IMR-90 (cell line): ENCODE measurements at regions not wholly inside any gene's neighbourhood (a gene's known extent, or its start where the extent isn't known, plus 50 kb on each side); places are given as distances from the start of the nearest gene placed in this dataset.

ENCODE experiments used
- ATAC-seq: fragments of 200-7000 bp; cut with Tn5 transposase; 2 replicates; pipeline ENCODE4 v1.9.1; 2020; ENCODE audit warnings: low read depth, mild to moderate bottlenecking, moderate library complexity
- BruUV-seq: library from RNA; stranded (reverse); fragments of 400-500 nt; replicated peaks from 2 replicates; lab custom pipeline; 2021; lab: Mats Ljungman, UMichigan
- CTCF ChIA-PET: fragments of 300-600 bp; formaldehyde crosslinking; extraction: SDS; loops from one replicate; lab custom pipeline; 2021; ENCODE audit warnings: antibody characterized with exemption; lab: Yijun Ruan, JAX
- POLR2A ChIA-PET: fragments of 300-600 bp; sonication (Branson Sonifier 250); formaldehyde crosslinking; loops from one replicate; lab custom pipeline; 2022; ENCODE audit warnings: antibody characterized with exemption; ENCODE audit not compliant: unreplicated experiment; lab: Charles Lee
- DNase-seq: peaks from one replicate; pipeline ENCODE4 v3.0.0; 2013
- H2AFZ ChIP-seq: replicated peaks from 2 replicates; pipeline ENCODE3; 2013; ENCODE audit warnings: low read length, mild to moderate bottlenecking; ENCODE audit not compliant: poor library complexity
- H2AK5ac ChIP-seq: 2 replicates; pipeline ENCODE4 v1.6.1; 2013; ENCODE audit warnings: low read depth, low read length, inconsistent platforms
- H2AK9ac ChIP-seq: replicated peaks from 2 replicates; pipeline ENCODE3; 2013; ENCODE audit warnings: mild to moderate bottlenecking, low read depth, low read length, moderate library complexity; ENCODE audit not compliant: poor library complexity
- H2BK120ac ChIP-seq: 2 replicates; pipeline ENCODE4 v1.6.1; 2013; ENCODE audit warnings: low read depth, low read length, inconsistent platforms
- H2BK15ac ChIP-seq: 3 replicates; pipeline ENCODE4 v1.6.1; 2013; ENCODE audit warnings: low read depth, low read length, inconsistent platforms
- H2BK20ac ChIP-seq: 2 replicates; pipeline ENCODE4 v1.6.1; 2013; ENCODE audit warnings: low read depth, mild to moderate bottlenecking, inconsistent platforms, low read length, moderate library complexity
- H2BK5ac ChIP-seq: 2 replicates; pipeline ENCODE4 v1.6.1; 2013; ENCODE audit warnings: mild to moderate bottlenecking, low read depth, low read length, inconsistent platforms; ENCODE audit not compliant: poor library complexity, severe bottlenecking
- H3K14ac ChIP-seq: replicated peaks from 2 replicates; pipeline ENCODE4 v1.6.1; 2013; ENCODE audit warnings: low read depth, low read length, inconsistent platforms
- H3K18ac ChIP-seq: 2 replicates; pipeline ENCODE4 v1.6.1; 2013; ENCODE audit warnings: low read depth, low read length, control low read depth
- H3K23ac ChIP-seq: 2 replicates; pipeline ENCODE4 v1.6.1; 2013; ENCODE audit warnings: low read depth, low read length, inconsistent platforms
- H3K27ac ChIP-seq: 2 replicates; pipeline ENCODE4 v1.5.1; 2013; ENCODE audit warnings: mild to moderate bottlenecking, control low read depth, low read length; ENCODE audit not compliant: insufficient read depth
- H3K27me3 ChIP-seq: 2 replicates; pipeline ENCODE4 v1.6.1; 2013; ENCODE audit warnings: low read length; ENCODE audit not compliant: control insufficient read depth, insufficient read depth
- H3K36me3 ChIP-seq: 2 replicates; pipeline ENCODE4 v1.6.1; 2013; ENCODE audit warnings: low read length, mixed read lengths; ENCODE audit not compliant: control insufficient read depth, insufficient read depth
- H3K4ac ChIP-seq: 2 replicates; pipeline ENCODE4 v1.6.1; 2013; ENCODE audit warnings: low read depth, low read length, inconsistent platforms
- H3K4me1 ChIP-seq: 2 replicates; pipeline ENCODE4 v1.6.1; 2013; ENCODE audit warnings: low read length, mixed read lengths; ENCODE audit not compliant: control insufficient read depth, insufficient read depth
- H3K4me2 ChIP-seq: 2 replicates; pipeline ENCODE4 v1.6.1; 2013; ENCODE audit warnings: low read depth, mild to moderate bottlenecking, control low read depth, low read length, moderate library complexity
- H3K4me3 ChIP-seq: 2 replicates; pipeline ENCODE4 v1.5.1; 2013; ENCODE audit warnings: low read depth, mild to moderate bottlenecking, control low read depth, low read length, moderate library complexity; ENCODE audit not compliant: insufficient read depth
- H3K56ac ChIP-seq: 2 replicates; pipeline ENCODE4 v1.6.1; 2013; ENCODE audit warnings: low read length, inconsistent platforms; ENCODE audit not compliant: insufficient read depth; ENCODE audit errors: extremely low read depth
- H3K79me1 ChIP-seq, 2 experiments: 2 replicates each; pipeline ENCODE4 v1.6.1; 2013; ENCODE audit warnings: low read length in 2 of 2, inconsistent platforms in 1 of 2, low read depth in 1 of 2
- H3K9ac ChIP-seq: 2 replicates; pipeline ENCODE4 v1.6.1; 2013; ENCODE audit warnings: low read depth, low read length, control low read depth
- H3K9me1 ChIP-seq: 2 replicates; pipeline ENCODE4 v1.6.1; 2013; ENCODE audit warnings: low read length, inconsistent platforms; ENCODE audit not compliant: insufficient read depth
- H3K9me3 ChIP-seq: 2 replicates; pipeline ENCODE4 v1.6.1; 2013; ENCODE audit warnings: low read length; ENCODE audit not compliant: control insufficient read depth, insufficient read depth
- H4K20me1 ChIP-seq: 2 replicates; pipeline ENCODE4 v1.6.1; 2013; ENCODE audit warnings: low read length, inconsistent platforms; ENCODE audit not compliant: insufficient read depth
- H4K5ac ChIP-seq: 2 replicates; pipeline ENCODE4 v1.6.1; 2013; ENCODE audit warnings: mild to moderate bottlenecking, low read depth, low read length, control low read depth
- H4K8ac ChIP-seq, 2 experiments: 2 replicates each; pipeline ENCODE4 v1.6.1; 2013; ENCODE audit warnings: low read depth in 2 of 2, low read length in 2 of 2, control low read depth in 1 of 2, inconsistent platforms in 1 of 2
- H4K91ac ChIP-seq: 2 replicates; pipeline ENCODE4 v1.6.1; 2013; ENCODE audit warnings: low read depth, low read length, inconsistent platforms; ENCODE audit not compliant: insufficient read depth
- BHLHE40 ChIP-seq: fragments of 150-350 bp; IDR thresholded peaks from 2 replicates; pipeline ENCODE4 v1.6.1; 2016; ENCODE audit warnings: mild to moderate bottlenecking, low read depth, low read length
- CEBPB ChIP-seq: IDR thresholded peaks from 2 replicates; pipeline ENCODE4 v1.6.1; 2012; ENCODE audit warnings: low read depth, low read length, improper control_type of control experiment
- CHD1 ChIP-seq: IDR thresholded peaks from 2 replicates; pipeline ENCODE4 v1.6.1; 2012; ENCODE audit warnings: low read depth, low read length, improper control_type of control experiment
- CTCF ChIP-seq: conservative IDR thresholded peaks from 2 replicates; pipeline ENCODE4 v1.5.1; 2012; ENCODE audit warnings: mild to moderate bottlenecking, low read depth, low read length, improper control_type of control experiment
- ELK1 ChIP-seq: fragments of 150-350 bp; IDR thresholded peaks from 2 replicates; pipeline ENCODE4 v1.6.1; 2016; ENCODE audit warnings: low read depth, mild to moderate bottlenecking, low read length, moderate library complexity, borderline replicate concordance
- FOS ChIP-seq: fragments of 150-350 bp; IDR thresholded peaks from 2 replicates; pipeline ENCODE4 v1.6.1; 2016; ENCODE audit warnings: low read depth, low read length
- MAFK ChIP-seq: IDR thresholded peaks from 2 replicates; pipeline ENCODE4 v1.6.1; 2012; ENCODE audit warnings: low read depth, low read length, improper control_type of control experiment
- MAZ ChIP-seq: IDR thresholded peaks from 2 replicates; pipeline ENCODE4 v1.6.1; 2012; ENCODE audit warnings: low read depth, mild to moderate bottlenecking, low read length, improper control_type of control experiment, moderate library complexity, borderline replicate concordance
- MXI1 ChIP-seq: IDR thresholded peaks from 2 replicates; pipeline ENCODE4 v1.6.1; 2012; ENCODE audit warnings: low read depth, mild to moderate bottlenecking, low read length, moderate library complexity, borderline replicate concordance
- NFE2L2 ChIP-seq: fragments of 150-350 bp; IDR thresholded peaks from 2 replicates; pipeline ENCODE4 v1.6.1; 2016; ENCODE audit warnings: low read depth, mild to moderate bottlenecking, low read length
- POLR2A ChIP-seq: IDR thresholded peaks from 2 replicates; pipeline ENCODE4 v1.6.1; 2012; ENCODE audit warnings: mild to moderate bottlenecking, low read depth, low read length
- RAD21 ChIP-seq: IDR thresholded peaks from 2 replicates; pipeline ENCODE4 v1.6.1; 2012; ENCODE audit warnings: low read length, improper control_type of control experiment
- RCOR1 ChIP-seq: IDR thresholded peaks from 2 replicates; pipeline ENCODE4 v1.6.1; 2012; ENCODE audit warnings: mild to moderate bottlenecking, low read length, improper control_type of control experiment; ENCODE audit not compliant: insufficient replicate concordance
- RFX5 ChIP-seq: IDR thresholded peaks from 2 replicates; pipeline ENCODE4 v1.8.0; 2012; ENCODE audit warnings: low read depth, mild to moderate bottlenecking, low read length, moderate library complexity
- SMC3 ChIP-seq: fragments of 150-350 bp; IDR thresholded peaks from 2 replicates; pipeline ENCODE4 v1.6.1; 2016; ENCODE audit warnings: low read depth, mild to moderate bottlenecking, antibody characterized with exemption, low read length, moderate library complexity
- USF2 ChIP-seq: fragments of 150-350 bp; IDR thresholded peaks from 2 replicates; pipeline ENCODE4 v1.6.1; 2017; ENCODE audit warnings: mild to moderate bottlenecking, antibody characterized with exemption, low read length, low read depth
- WGBS, 2 experiments: methylation state at CpG; one replicate each; pipeline versions ENCODE4 v1.1.5 to v1.1.7; 2013; ENCODE audit warnings: missing lambda C conversion rate in 2 of 2; ENCODE audit not compliant: insufficient read length in 1 of 2; ENCODE audit errors: extremely low coverage in 2 of 2; 5-methylcytosine and 5-hydroxymethylcytosine counted together
- dilution Hi-C: fragments of 300-500 bp; cut with HindIII; formaldehyde crosslinking; loops from one replicate; pipeline ENCODE4 v1.14.3; 2018; ENCODE audit warnings: low sequenced_read_pairs; ENCODE audit not compliant: unreplicated experiment
- in situ Hi-C: fragments of 300-500 bp; cut with MboI; formaldehyde crosslinking; loops from 3 replicates; pipeline ENCODE4 v1.14.3; 2019; ENCODE audit warnings: low sequenced_read_pairs, inconsistent platforms, mixed read lengths
- intact Hi-C: fragments of 100-400 bp; cut with micrococcal nuclease; formaldehyde crosslinking; loops from 2 replicates; pipeline ENCODE4 v1.10.0; 2022

GRCh38 chr9:1421436-1421835 lies 371.3 kb downstream of the DMRT2 start:
- peaks cover 7% of the 10 kb centered on the region for H3K9me3 ChIP-seq
- dilution Hi-C loops (no loop called here), in situ Hi-C loops (no loop called here), intact Hi-C loops (no loop called here)
- POLR2A ChIA-PET: no interaction called here
- no peak overlapping the region for H4K8ac ChIP-seq
- H2AK9ac ChIP-seq: no peak overlapping the region
- H3K27ac ChIP-seq: no peak overlapping the region
- 40% methylated on average over 1 of the region's 4 CpGs; no CpG with 5 or more reads in 1 of the 2 experiments for WGBS, 2 experiments
- no peak overlapping the region for H3K23ac ChIP-seq
- H3K27me3 ChIP-seq: no peaks in the 10 kb centered on the region
- H2BK20ac ChIP-seq: no peak overlapping the region
- no peaks in the 10 kb centered on the region for H4K20me1 ChIP-seq
- H4K91ac ChIP-seq: no peak overlapping the region
- no peaks in the 10 kb centered on the region for H3K9me1 ChIP-seq
- H2BK15ac ChIP-seq: no peak overlapping the region
- no peak overlapping the region for H3K4me3 ChIP-seq
- CTCF ChIA-PET: no interaction called here
- H2BK5ac ChIP-seq: no peak overlapping the region
- H2AK5ac ChIP-seq: no peak overlapping the region
- ATAC-seq: no peak
- no peak overlapping the region for H3K4ac ChIP-seq
- H3K4me1 ChIP-seq: no peaks in the 10 kb centered on the region
- no peaks in the 10 kb centered on the region for H3K79me1 ChIP-seq
- no peak for TF ChIP-seq MXI1
- TF ChIP-seq SMC3: no peak
- no peak for TF ChIP-seq BHLHE40
- no peak for TF ChIP-seq CEBPB
- no peak for TF ChIP-seq ELK1
- no peak for TF ChIP-seq MAFK
- no peak for TF ChIP-seq CHD1
- no peak for TF ChIP-seq MAZ
- TF ChIP-seq FOS: no peak
- no peak for TF ChIP-seq NFE2L2
- no peak for TF ChIP-seq RFX5
- no peak for TF ChIP-seq CTCF
- no peak for TF ChIP-seq RAD21
- no peak for TF ChIP-seq POLR2A
- no peak for TF ChIP-seq USF2
- no peak for TF ChIP-seq RCOR1
- no peak overlapping the region for H2BK120ac ChIP-seq
- H4K5ac ChIP-seq: no peak overlapping the region
- H3K14ac ChIP-seq: no peak overlapping the region
- no peak overlapping the region for H3K4me2 ChIP-seq
- no peak overlapping the region for H2AFZ ChIP-seq
- H3K36me3 ChIP-seq: no peaks in the 10 kb centered on the region
- no peak overlapping the region for H3K56ac ChIP-seq
- no peak for DNase-seq
- no TSS peak for BruUV-seq
- H3K18ac ChIP-seq: no peak overlapping the region
- no peak overlapping the region for H3K9ac ChIP-seq
